ENCODE measurements at regions not wholly inside any gene's neighbourhood (a gene's known extent, or its start where the extent isn't known, plus 50 kb on each side); places are given as distances from the start of the nearest gene placed in this dataset.

GRCh38 chr6:132107896-132108295 is 156.7 kb upstream of the CCN2 start:
- TF ChIP-seq TCF12 (IDR thresholded peaks at IDR 0.05; ENCODE audit: low read depth) (no peak), NFIC (IDR thresholded peaks at IDR 0.05) (no peak), EGR1 (IDR thresholded peaks at IDR 0.05) (no peak), EP300 (IDR thresholded peaks at IDR 0.05; ENCODE audit: borderline replicate concordance) (no peak)

All from Ishikawa (cell line).